ENCODE measurements at regions not wholly inside any gene's neighbourhood (a gene's known extent, or its start where the extent isn't known, plus 50 kb on each side); places are given as distances from the start of the nearest gene placed in this dataset.

GRCh38 chr6:137733372-137733771, 133.7 kb upstream of the TNFAIP3 start:
- DNase-seq: no peak
- Histone ChIP-seq H3K9me3 (ENCODE audit: low read length) (no peaks in the 10 kb centered on the region), H3K4me3 (ENCODE audit: low read length) (no peak overlapping the region), H3K4me2 (ENCODE audit: low read length) (no peak overlapping the region), H3F3A (ENCODE audit: low read length, unreplicated experiment) (no peaks in the 10 kb centered on the region), H2AFZ (ENCODE audit: low read length) (no peak overlapping the region), H3K27ac (ENCODE audit: low read length) (no peak overlapping the region), H3K36me3 (ENCODE audit: low read depth, low read length) (no peaks in the 10 kb centered on the region), H4K20me1 (ENCODE audit: low read length) (no peaks in the 10 kb centered on the region), H3K9me2 (replicated peaks; ENCODE audit: low read length) (no peaks in the 10 kb centered on the region), H3K9ac (ENCODE audit: low read length) (no peak overlapping the region), H3K27me3 (ENCODE audit: low read length) (no peaks in the 10 kb centered on the region), H3K4me1 (ENCODE audit: insufficient read depth, low read length) (peaks cover 31% of the 10 kb centered on the region), H3K79me2 (ENCODE audit: low read length) (no peaks in the 10 kb centered on the region)
- no TSS peak for BruUV-seq (replicated peaks)
- CTCF ChIA-PET: no interaction called here
- no peak for ATAC-seq
- intact Hi-C loops (cut with micrococcal nuclease): no loop called here
- TF ChIP-seq EZH2 (IDR thresholded peaks at IDR 0.05; ENCODE audit: low read length, unreplicated experiment): no peak
- no peak for TF ChIP-seq EZH2phosphoT487 (IDR thresholded peaks at IDR 0.05; ENCODE audit: borderline replicate concordance, low read length)
- TF ChIP-seq CTCF (conservative IDR thresholded peaks at IDR 0.05; ENCODE audit: low read depth, low read length): no peak
- POLR2A ChIA-PET (ENCODE audit: unreplicated experiment): no interaction called here

GRCh38 chr6:137734005-137734874, 132.8 kb upstream of the TNFAIP3 start:
- no peak for TF ChIP-seq EZH2 (IDR thresholded peaks at IDR 0.05; ENCODE audit: low read length, unreplicated experiment)
- TF ChIP-seq CTCF (conservative IDR thresholded peaks at IDR 0.05; ENCODE audit: low read depth, low read length): no peak
- no peaks in the 10 kb centered on the region for H3K79me2 ChIP-seq (ENCODE audit: low read length)
- no peaks in the 10 kb centered on the region for H3F3A ChIP-seq (ENCODE audit: low read length, unreplicated experiment)
- no peak overlapping the region for H3K27ac ChIP-seq (ENCODE audit: low read length)
- intact Hi-C loops (cut with micrococcal nuclease): no loop called here
- H4K20me1 ChIP-seq (ENCODE audit: low read length): no peaks in the 10 kb centered on the region
- CTCF ChIA-PET: no interaction called here
- no peak for DNase-seq
- peaks cover 23% of the 10 kb centered on the region for H3K4me1 ChIP-seq (ENCODE audit: insufficient read depth, low read length)
- no peak overlapping the region for H3K4me3 ChIP-seq (ENCODE audit: low read length)
- POLR2A ChIA-PET (ENCODE audit: unreplicated experiment): no interaction called here
- no peaks in the 10 kb centered on the region for H3K36me3 ChIP-seq (ENCODE audit: low read depth, low read length)
- BruUV-seq (replicated peaks): no TSS peak
- no peak overlapping the region for H3K4me2 ChIP-seq (ENCODE audit: low read length)
- H2AFZ ChIP-seq (ENCODE audit: low read length): no peak overlapping the region
- no peak overlapping the region for H3K9ac ChIP-seq (ENCODE audit: low read length)
- no peaks in the 10 kb centered on the region for H3K9me2 ChIP-seq (replicated peaks; ENCODE audit: low read length)
- H3K9me3 ChIP-seq (ENCODE audit: low read length): no peaks in the 10 kb centered on the region
- ATAC-seq: no peak
- no peaks in the 10 kb centered on the region for H3K27me3 ChIP-seq (ENCODE audit: low read length)

GRCh38 chr6:137734875-137735182, 132.2 kb upstream of the TNFAIP3 start:
- no TSS peak for BruUV-seq (replicated peaks)
- no peaks in the 10 kb centered on the region for H4K20me1 ChIP-seq (ENCODE audit: low read length)
- CTCF ChIA-PET: no interaction called here
- no peaks in the 10 kb centered on the region for H3K9me2 ChIP-seq (replicated peaks; ENCODE audit: low read length)
- peaks cover 17% of the 10 kb centered on the region for H3K4me1 ChIP-seq (ENCODE audit: insufficient read depth, low read length)
- H3K4me2 ChIP-seq (ENCODE audit: low read length): no peak overlapping the region
- no peaks in the 10 kb centered on the region for H3F3A ChIP-seq (ENCODE audit: low read length, unreplicated experiment)
- DNase-seq (no peak), ATAC-seq (no peak)
- H3K27me3 ChIP-seq (ENCODE audit: low read length): no peaks in the 10 kb centered on the region
- H3K4me3 ChIP-seq (ENCODE audit: low read length): no peak overlapping the region
- H3K9me3 ChIP-seq (ENCODE audit: low read length): no peaks in the 10 kb centered on the region
- no peak overlapping the region for H3K9ac ChIP-seq (ENCODE audit: low read length)
- POLR2A ChIA-PET (ENCODE audit: unreplicated experiment): no interaction called here
- TF ChIP-seq CTCF (conservative IDR thresholded peaks at IDR 0.05; ENCODE audit: low read depth, low read length): no peak
- TF ChIP-seq EZH2phosphoT487 (IDR thresholded peaks at IDR 0.05; ENCODE audit: borderline replicate concordance, low read length): no peak
- TF ChIP-seq EZH2 (IDR thresholded peaks at IDR 0.05; ENCODE audit: low read length, unreplicated experiment): no peak
- no peak overlapping the region for H3K27ac ChIP-seq (ENCODE audit: low read length)
- H3K36me3 ChIP-seq (ENCODE audit: low read depth, low read length): no peaks in the 10 kb centered on the region
- intact Hi-C loops (cut with micrococcal nuclease): no loop called here
- H3K79me2 ChIP-seq (ENCODE audit: low read length): no peaks in the 10 kb centered on the region
- H2AFZ ChIP-seq (ENCODE audit: low read length): no peak overlapping the region

Measured in PC-3 (cell line).